ENCODE measurements at regions not wholly inside any gene's neighbourhood (a gene's known extent, or its start where the extent isn't known, plus 50 kb on each side); places are given as distances from the start of the nearest gene placed in this dataset.

GRCh38 chr11:109106151-109106906, 315.7 kb upstream of the C11orf87 start:
- DNase-seq (ENCODE audit: low spot score) = no peak

GRCh38 chr11:109109150-109109549, 312.8 kb upstream of the C11orf87 start:
- no peak for DNase-seq (ENCODE audit: low spot score)

GRCh38 chr11:109109571-109110315, 312.2 kb upstream of the C11orf87 start:
- no peak for DNase-seq (ENCODE audit: low spot score)

GRCh38 chr11:109112261-109112660, 309.7 kb upstream of the C11orf87 start:
- DNase-seq (ENCODE audit: low spot score) = no peak

- DNase-seq (ENCODE audit: low spot score) = no peak
Measured at GRCh38 chr11:109112821-109113280, 309.1 kb upstream of the C11orf87 start.

- no peak for DNase-seq (ENCODE audit: low spot score)
Measured at GRCh38 chr11:109120341-109120740, 301.6 kb upstream of the C11orf87 start.

GRCh38 chr11:109121173-109121932, 300.6 kb upstream of the C11orf87 start:
- no peak for DNase-seq (ENCODE audit: low spot score)

- DNase-seq (ENCODE audit: low spot score) = peak; percentile 61
Measured at GRCh38 chr11:109123816-109124787, 297.9 kb upstream of the C11orf87 start.

- DNase-seq (ENCODE audit: low spot score) = no peak
Measured at GRCh38 chr11:109130910-109131309, 291.1 kb upstream of the C11orf87 start.

- peak; percentile 39 for DNase-seq (ENCODE audit: low spot score)
Measured at GRCh38 chr11:109132539-109132938, 289.5 kb upstream of the C11orf87 start.

- no peak for DNase-seq (ENCODE audit: low spot score)
Measured at GRCh38 chr11:109133159-109133558, 288.8 kb upstream of the C11orf87 start.

- DNase-seq (ENCODE audit: low spot score) = no peak
Measured at GRCh38 chr11:109135627-109136026, 286.4 kb upstream of the C11orf87 start.

GRCh38 chr11:109138196-109138595, 283.8 kb upstream of the C11orf87 start:
- DNase-seq (ENCODE audit: low spot score) = no peak

- no peak for DNase-seq (ENCODE audit: low spot score)
Measured at GRCh38 chr11:109140426-109140825, 281.6 kb upstream of the C11orf87 start.

- no peak for DNase-seq (ENCODE audit: low spot score)
Measured at GRCh38 chr11:109140857-109141515, 281.0 kb upstream of the C11orf87 start.

- DNase-seq (ENCODE audit: low spot score) = no peak
Measured at GRCh38 chr11:109145287-109145686, 276.7 kb upstream of the C11orf87 start.

GRCh38 chr11:109147726-109148125, 274.3 kb upstream of the C11orf87 start:
- DNase-seq (ENCODE audit: low spot score) = no peak

GRCh38 chr11:109148669-109149068, 273.3 kb upstream of the C11orf87 start:
- DNase-seq (ENCODE audit: low spot score) = no peak

- DNase-seq (ENCODE audit: low spot score) = no peak
Measured at GRCh38 chr11:109150581-109150980, 271.4 kb upstream of the C11orf87 start.

GRCh38 chr11:109153836-109154235, 268.2 kb upstream of the C11orf87 start:
- DNase-seq (ENCODE audit: low spot score) = no peak

- DNase-seq (ENCODE audit: low spot score) = no peak
Measured at GRCh38 chr11:109155291-109155690, 266.7 kb upstream of the C11orf87 start.

Measured in iPS-NIHi11 (cell line).